ENCODE measurements at regions not wholly inside any gene's neighbourhood (a gene's known extent, or its start where the extent isn't known, plus 50 kb on each side); places are given as distances from the start of the nearest gene placed in this dataset.

GRCh38 chr10:21330628-21331020 lies 194.9 kb downstream of the SKIDA1 start:
- Histone ChIP-seq H3K27ac (ENCODE audit: control insufficient read depth, insufficient read depth, low read length) (peak overlapping the region; percentile 49), H4K20me1 (ENCODE audit: control insufficient read depth, extremely low read depth, insufficient read depth, low read length) (no peaks in the 10 kb centered on the region), H3K4me2 (ENCODE audit: control insufficient read depth, extremely low read depth, insufficient read depth, low read depth, low read length) (peak overlapping the region; percentile 22), H3K9me1 (ENCODE audit: control insufficient read depth, extremely low read depth, insufficient read depth, low read length) (no peaks in the 10 kb centered on the region), H3K4me1 (ENCODE audit: control insufficient read depth, extremely low read depth, insufficient read depth, low read length) (peaks cover 19% of the 10 kb centered on the region), H3K79me2 (ENCODE audit: control insufficient read depth, insufficient read depth, low read length) (no peaks in the 10 kb centered on the region), H3K9ac (ENCODE audit: control insufficient read depth, extremely low read depth, insufficient read depth, low read length) (no peak overlapping the region), H3K9me3 (ENCODE audit: control insufficient read depth, low read depth, low read length) (no peaks in the 10 kb centered on the region), H3K36me3 (ENCODE audit: control insufficient read depth in 2 of 2, extremely low read depth in 1 of 2, insufficient read depth in 2 of 2, low read length in 2 of 2) (no peaks in the 10 kb centered on the region), H3K4me3 (ENCODE audit: control insufficient read depth in 2 of 3, extremely low read depth in 1 of 3, insufficient read depth in 2 of 3, low read depth in 1 of 3, low read length in 3 of 3) (no peak overlapping the region), H3K27me3 (ENCODE audit: control insufficient read depth, extremely low read depth, insufficient read depth, low read length) (no peaks in the 10 kb centered on the region), H2AFZ (ENCODE audit: control insufficient read depth, low read length) (peak overlapping the region; percentile 80)
- dilution Hi-C loops (cut with MboI; ENCODE audit: extremely low pct_ligation_motif_present, low sequenced_read_pairs), result no loop called here
- TF ChIP-seq CTCF (optimal IDR thresholded peaks at IDR 0.05 in 1 of 3, IDR thresholded peaks at IDR 0.05 in 1 of 3, conservative IDR thresholded peaks at IDR 0.05 in 1 of 3; ENCODE audit: extremely low read depth in 1 of 3, insufficient read depth in 2 of 3, low read length in 3 of 3) (no peak), EZH2 (IDR thresholded peaks at IDR 0.05; ENCODE audit: low read length) (no peak)
- no peak for DNase-seq (ENCODE audit: low read depth, low spot score)
- no peak for FAIRE-seq

- dilution Hi-C loops (cut with MboI; ENCODE audit: extremely low pct_ligation_motif_present, low sequenced_read_pairs), result no loop called here
Observed at GRCh38 chr10:21329995-21330627, 195.4 kb downstream of the SKIDA1 start.

More at GRCh38 chr10:21329995-21330627, 195.4 kb downstream of the SKIDA1 start:
- H3K27ac ChIP-seq (ENCODE audit: control insufficient read depth, insufficient read depth, low read length), result peak overlapping the region; percentile 61
- no peaks in the 10 kb centered on the region for H3K27me3 ChIP-seq (ENCODE audit: control insufficient read depth, extremely low read depth, insufficient read depth, low read length)
- no peaks in the 10 kb centered on the region for H3K9me1 ChIP-seq (ENCODE audit: control insufficient read depth, extremely low read depth, insufficient read depth, low read length)
- DNase-seq (ENCODE audit: low read depth, low spot score) (no peak), FAIRE-seq (no peak)
- no peak overlapping the region for H3K9ac ChIP-seq (ENCODE audit: control insufficient read depth, extremely low read depth, insufficient read depth, low read length)
- H4K20me1 ChIP-seq (ENCODE audit: control insufficient read depth, extremely low read depth, insufficient read depth, low read length), result no peaks in the 10 kb centered on the region
- peak overlapping the region; percentile 80 for H2AFZ ChIP-seq (ENCODE audit: control insufficient read depth, low read length)
- H3K36me3 ChIP-seq (ENCODE audit: control insufficient read depth in 2 of 2, extremely low read depth in 1 of 2, insufficient read depth in 2 of 2, low read length in 2 of 2), result no peaks in the 10 kb centered on the region
- peaks cover 14% of the 10 kb centered on the region for H3K4me1 ChIP-seq (ENCODE audit: control insufficient read depth, extremely low read depth, insufficient read depth, low read length)
- no peak overlapping the region for H3K4me3 ChIP-seq (ENCODE audit: control insufficient read depth in 2 of 3, extremely low read depth in 1 of 3, insufficient read depth in 2 of 3, low read depth in 1 of 3, low read length in 3 of 3)
- H3K4me2 ChIP-seq (ENCODE audit: control insufficient read depth, extremely low read depth, insufficient read depth, low read depth, low read length), result peak overlapping the region; percentile 22
- H3K79me2 ChIP-seq (ENCODE audit: control insufficient read depth, insufficient read depth, low read length), result no peaks in the 10 kb centered on the region
- no peaks in the 10 kb centered on the region for H3K9me3 ChIP-seq (ENCODE audit: control insufficient read depth, low read depth, low read length)
- TF ChIP-seq CTCF (optimal IDR thresholded peaks at IDR 0.05 in 1 of 3, IDR thresholded peaks at IDR 0.05 in 1 of 3, conservative IDR thresholded peaks at IDR 0.05 in 1 of 3; ENCODE audit: extremely low read depth in 1 of 3, insufficient read depth in 2 of 3, low read length in 3 of 3) (no peak), EZH2 (IDR thresholded peaks at IDR 0.05; ENCODE audit: low read length) (no peak)

All from keratinocyte (primary cell).